Esophagus (tissue), 2 donors: ENCODE measurements at regions not wholly inside any gene's neighbourhood (a gene's known extent, or its start where the extent isn't known, plus 50 kb on each side); places are given as distances from the start of the nearest gene placed in this dataset.

Experiments
- H3K27ac ChIP-seq, 2 donors: one replicate each; pipeline ENCODE4 v1.5.1; 2013; ENCODE audit warnings: low read depth in 2 of 2, mild to moderate bottlenecking in 2 of 2, inconsistent platforms in 1 of 2, low read length in 1 of 2, moderate library complexity in 1 of 2
- H3K27me3 ChIP-seq, 2 donors: one replicate each; pipeline ENCODE4 v1.6.1; 2013; ENCODE audit warnings: low read length in 2 of 2, control low read depth in 1 of 2, mild to moderate bottlenecking in 1 of 2; ENCODE audit not compliant: insufficient read depth in 2 of 2, control insufficient read depth in 1 of 2
- H3K36me3 ChIP-seq, 2 donors: one replicate each; pipeline ENCODE4 v1.6.1; 2013; ENCODE audit warnings: low read length in 1 of 2; ENCODE audit not compliant: control insufficient read depth in 2 of 2, insufficient read depth in 2 of 2
- H3K4me1 ChIP-seq, 2 donors: one replicate each; pipeline ENCODE4 v1.6.1; 2013; ENCODE audit warnings: low read length in 1 of 2; ENCODE audit not compliant: control insufficient read depth in 2 of 2, insufficient read depth in 2 of 2
- H3K4me3 ChIP-seq, 2 donors: one replicate each; pipeline ENCODE4 v1.5.1; 2013; ENCODE audit warnings: low read length in 2 of 2, mild to moderate bottlenecking in 2 of 2, low read depth in 1 of 2, moderate library complexity in 1 of 2
- H3K9me3 ChIP-seq, 2 donors: one replicate each; pipeline ENCODE4 v1.6.1; 2013; ENCODE audit warnings: mild to moderate bottlenecking in 2 of 2, low read depth in 1 of 2, low read length in 1 of 2, moderate library complexity in 1 of 2; ENCODE audit not compliant: control insufficient read depth in 2 of 2, insufficient read depth in 1 of 2
- WGBS, 2 donors: extraction: QIAGEN DNeasy Blood & Tissue Kit; methylation state at CpG; one replicate each; pipeline ENCODE4 v1.1.7; 2013; 5-methylcytosine and 5-hydroxymethylcytosine counted together
- donor health status: healthy with polysubstance abuse.
- donor health status: Bipolar disorder and iron deficiency.

- H3K36me3 ChIP-seq, result no peaks in the 10 kb centered on the region
- WGBS, 2 donors, result 72 to 73% methylated on average over 6 of the region's 6 CpGs
- no peaks in the 10 kb centered on the region for H3K27me3 ChIP-seq
- no peaks in the 10 kb centered on the region for H3K9me3 ChIP-seq
- peaks cover 0 to 4% of the 10 kb centered on the region in 2 donors for H3K4me1 ChIP-seq
- no peak overlapping the region for H3K27ac ChIP-seq
- no peak overlapping the region for H3K4me3 ChIP-seq
Observed at GRCh38 chr6:6975459-6976111, 132.2 kb upstream of the RREB1 start.

GRCh38 chr6:6976193-6976592 lies 131.6 kb upstream of the RREB1 start:
- H3K36me3 ChIP-seq, result no peaks in the 10 kb centered on the region
- no peak overlapping the region for H3K4me3 ChIP-seq
- H3K4me1 ChIP-seq, result peaks cover 0 to 1% of the 10 kb centered on the region in 2 donors
- WGBS, 2 donors, result 80% methylated on average over 4 of the region's 4 CpGs
- H3K27me3 ChIP-seq, result no peaks in the 10 kb centered on the region
- no peak overlapping the region for H3K27ac ChIP-seq
- H3K9me3 ChIP-seq, result no peaks in the 10 kb centered on the region

GRCh38 chr6:6978731-6979130 lies 129.0 kb upstream of the RREB1 start:
- H3K36me3 ChIP-seq, result no peaks in the 10 kb centered on the region
- H3K9me3 ChIP-seq, result no peaks in the 10 kb centered on the region
- 50 to 70% methylated on average over 5 of the region's 5 CpGs for WGBS, 2 donors
- no peaks in the 10 kb centered on the region for H3K27me3 ChIP-seq
- H3K4me1 ChIP-seq, result peaks cover 0 to 7% of the 10 kb centered on the region in 2 donors
- H3K27ac ChIP-seq, result no peak overlapping the region
- no peak overlapping the region for H3K4me3 ChIP-seq

- Histone ChIP-seq H3K27me3 (no peaks in the 10 kb centered on the region), H3K27ac (no peak overlapping the region), H3K4me3 (no peak overlapping the region), H3K4me1 (peaks cover 2 to 7% of the 10 kb centered on the region in 2 donors), H3K9me3 (no peaks in the 10 kb centered on the region), H3K36me3 (no peaks in the 10 kb centered on the region)
- WGBS, 2 donors, result 77 to 79% methylated on average over 14 of the region's 14 CpGs
Observed at GRCh38 chr6:6980999-6981597, 126.7 kb upstream of the RREB1 start.

GRCh38 chr6:6981681-6982322 lies 126.0 kb upstream of the RREB1 start:
- H3K36me3 ChIP-seq, result no peaks in the 10 kb centered on the region
- no peaks in the 10 kb centered on the region for H3K27me3 ChIP-seq
- peaks cover 2 to 7% of the 10 kb centered on the region in 2 donors for H3K4me1 ChIP-seq
- no peak overlapping the region for H3K27ac ChIP-seq
- WGBS, 2 donors, result 71 to 81% methylated on average over 4 of the region's 4 CpGs
- H3K9me3 ChIP-seq, result no peaks in the 10 kb centered on the region
- no peak overlapping the region for H3K4me3 ChIP-seq

GRCh38 chr6:6982663-6983062 lies 125.1 kb upstream of the RREB1 start:
- H3K9me3 ChIP-seq, result no peaks in the 10 kb centered on the region
- H3K27ac ChIP-seq, result no peak overlapping the region
- H3K4me1 ChIP-seq, result peaks cover 2 to 7% of the 10 kb centered on the region in 2 donors
- no peaks in the 10 kb centered on the region for H3K36me3 ChIP-seq
- H3K27me3 ChIP-seq, result no peaks in the 10 kb centered on the region
- 80 to 82% methylated on average over 6 of the region's 6 CpGs for WGBS, 2 donors
- H3K4me3 ChIP-seq, result no peak overlapping the region

- Histone ChIP-seq H3K27ac (no peak overlapping the region), H3K27me3 (no peaks in the 10 kb centered on the region), H3K9me3 (no peaks in the 10 kb centered on the region), H3K4me3 (no peak overlapping the region), H3K4me1 (peaks cover 2 to 7% of the 10 kb centered on the region in 2 donors), H3K36me3 (no peaks in the 10 kb centered on the region)
- WGBS, 2 donors, result 82 to 89% methylated on average over 13 of the region's 13 CpGs
Observed at GRCh38 chr6:6984585-6985366, 123.0 kb upstream of the RREB1 start.

- no peaks in the 10 kb centered on the region for H3K9me3 ChIP-seq
- no peak overlapping the region for H3K4me3 ChIP-seq
- H3K36me3 ChIP-seq, result no peaks in the 10 kb centered on the region
- H3K4me1 ChIP-seq, result peaks cover 2 to 7% of the 10 kb centered on the region in 2 donors
- H3K27me3 ChIP-seq, result no peaks in the 10 kb centered on the region
- 88 to 90% methylated on average over 1 of the region's 1 CpG for WGBS, 2 donors
- no peak overlapping the region for H3K27ac ChIP-seq
Observed at GRCh38 chr6:6986344-6986743, 121.4 kb upstream of the RREB1 start.

GRCh38 chr6:6987749-6988148 lies 120.0 kb upstream of the RREB1 start:
- H3K27me3 ChIP-seq, result no peaks in the 10 kb centered on the region
- H3K4me3 ChIP-seq, result no peak overlapping the region
- peaks cover 0 to 2% of the 10 kb centered on the region in 2 donors for H3K4me1 ChIP-seq
- no peaks in the 10 kb centered on the region for H3K9me3 ChIP-seq
- H3K27ac ChIP-seq, result no peak overlapping the region
- no peaks in the 10 kb centered on the region for H3K36me3 ChIP-seq
- 89% methylated on average over 4 of the region's 4 CpGs for WGBS, 2 donors
